ENCODE measurements at regions not wholly inside any gene's neighbourhood (a gene's known extent, or its start where the extent isn't known, plus 50 kb on each side); places are given as distances from the start of the nearest gene placed in this dataset.

- Histone ChIP-seq H3K27ac (ENCODE audit: low read length, poor library complexity, severe bottlenecking) (no peak overlapping the region), H2AFZ (ENCODE audit: low read depth, low read length) (no peak overlapping the region), H4K91ac (ENCODE audit: low read length) (no peak overlapping the region), H2BK5ac (ENCODE audit: low read depth, low read length, poor library complexity, severe bottlenecking) (no peak overlapping the region), H4K8ac (ENCODE audit: low read length) (no peak overlapping the region), H3K14ac (ENCODE audit: low read length in 2 of 2) (no peak overlapping the region), H3K27me3 (ENCODE audit: control insufficient read depth in 1 of 2, insufficient read depth in 1 of 2, low read length in 2 of 2) (no peaks in the 10 kb centered on the region), H3K4me2 (ENCODE audit: low read length, poor library complexity, severe bottlenecking) (no peak overlapping the region), H3K36me3 (ENCODE audit: control insufficient read depth in 1 of 2, insufficient read depth in 2 of 2, low read depth in 1 of 2, low read length in 2 of 2) (no peaks in the 10 kb centered on the region), H3K4ac (ENCODE audit: low read depth in 1 of 2, low read length in 2 of 2) (no peak overlapping the region), H2BK15ac (ENCODE audit: low read depth, poor library complexity, severe bottlenecking) (no peak overlapping the region), H2BK120ac (ENCODE audit: low read depth, low read length) (no peak overlapping the region), H3K18ac (ENCODE audit: low read depth in 1 of 2, low read length in 2 of 2) (no peak overlapping the region), H3K9ac (ENCODE audit: low read length) (no peak overlapping the region), H3K9me3 (ENCODE audit: control insufficient read depth, low read length) (no peaks in the 10 kb centered on the region), H3K4me1 (ENCODE audit: control insufficient read depth, insufficient read depth, low read depth, low read length) (peaks cover 1% of the 10 kb centered on the region), H3K79me1 (replicated peaks; ENCODE audit: low read length, poor library complexity, severe bottlenecking) (peaks cover 9% of the 10 kb centered on the region), H3K23ac (ENCODE audit: low read length in 2 of 2) (no peak overlapping the region), H2BK12ac (ENCODE audit: low read length in 2 of 2) (no peak overlapping the region), H3K4me3 (ENCODE audit: insufficient read depth in 1 of 2, low read depth in 1 of 2, low read length in 2 of 2) (no peak overlapping the region), H2AK5ac (ENCODE audit: low read length, severe bottlenecking) (no peak overlapping the region)
- 94% methylated on average over 5 of the region's 6 CpGs for WGBS
- no peak for DNase-seq
Measured at GRCh38 chr1:198837278-198838021, 198.6 kb downstream of the PTPRC start.

GRCh38 chr1:198838022-198838342, 199.1 kb downstream of the PTPRC start:
- Histone ChIP-seq H3K27me3 (ENCODE audit: control insufficient read depth in 1 of 2, insufficient read depth in 1 of 2, low read length in 2 of 2) (no peaks in the 10 kb centered on the region), H3K36me3 (ENCODE audit: control insufficient read depth in 1 of 2, insufficient read depth in 2 of 2, low read depth in 1 of 2, low read length in 2 of 2) (no peaks in the 10 kb centered on the region), H3K4ac (ENCODE audit: low read depth in 1 of 2, low read length in 2 of 2) (no peak overlapping the region), H2BK120ac (ENCODE audit: low read depth, low read length) (no peak overlapping the region), H3K9me3 (ENCODE audit: control insufficient read depth, low read length) (no peaks in the 10 kb centered on the region), H3K23ac (ENCODE audit: low read length in 2 of 2) (no peak overlapping the region), H3K27ac (ENCODE audit: low read length, poor library complexity, severe bottlenecking) (no peak overlapping the region), H4K91ac (ENCODE audit: low read length) (no peak overlapping the region), H2BK15ac (ENCODE audit: low read depth, poor library complexity, severe bottlenecking) (no peak overlapping the region), H3K4me2 (ENCODE audit: low read length, poor library complexity, severe bottlenecking) (no peak overlapping the region), H4K8ac (ENCODE audit: low read length) (no peak overlapping the region), H3K79me1 (replicated peaks; ENCODE audit: low read length, poor library complexity, severe bottlenecking) (peaks cover 13% of the 10 kb centered on the region), H3K9ac (ENCODE audit: low read length) (no peak overlapping the region), H2BK12ac (ENCODE audit: low read length in 2 of 2) (no peak overlapping the region), H3K4me1 (ENCODE audit: control insufficient read depth, insufficient read depth, low read depth, low read length) (peaks cover 1% of the 10 kb centered on the region), H3K18ac (ENCODE audit: low read depth in 1 of 2, low read length in 2 of 2) (no peak overlapping the region), H3K4me3 (ENCODE audit: insufficient read depth in 1 of 2, low read depth in 1 of 2, low read length in 2 of 2) (no peak overlapping the region), H2AFZ (ENCODE audit: low read depth, low read length) (no peak overlapping the region), H2BK5ac (ENCODE audit: low read depth, low read length, poor library complexity, severe bottlenecking) (no peak overlapping the region), H2AK5ac (ENCODE audit: low read length, severe bottlenecking) (no peak overlapping the region), H3K14ac (ENCODE audit: low read length in 2 of 2) (no peak overlapping the region)
- no peak for DNase-seq
- whole genome bisulfite sequencing: 100% methylated on average over 1 of the region's 2 CpGs

- H3K4me1 ChIP-seq (ENCODE audit: control insufficient read depth, insufficient read depth, low read depth, low read length): peaks cover 1% of the 10 kb centered on the region
- 97% methylated on average over 3 of the region's 3 CpGs for WGBS
Measured at GRCh38 chr1:198841477-198841876, 202.6 kb downstream of the PTPRC start.

GRCh38 chr1:198842686-198843085, 203.8 kb downstream of the PTPRC start:
- Histone ChIP-seq H2BK5ac (ENCODE audit: low read depth, low read length, poor library complexity, severe bottlenecking) (no peak overlapping the region), H2BK12ac (ENCODE audit: low read length in 2 of 2) (no peak overlapping the region), H3K36me3 (ENCODE audit: control insufficient read depth in 1 of 2, insufficient read depth in 2 of 2, low read depth in 1 of 2, low read length in 2 of 2) (peaks cover 0 to 14% of the 10 kb centered on the region in 2 experiments), H2AK5ac (ENCODE audit: low read length, severe bottlenecking) (no peak overlapping the region), H3K27ac (ENCODE audit: low read length, poor library complexity, severe bottlenecking) (no peak overlapping the region), H3K79me1 (replicated peaks; ENCODE audit: low read length, poor library complexity, severe bottlenecking) (peaks cover 20% of the 10 kb centered on the region), H3K4me3 (ENCODE audit: insufficient read depth in 1 of 2, low read depth in 1 of 2, low read length in 2 of 2) (no peak overlapping the region), H3K4me2 (ENCODE audit: low read length, poor library complexity, severe bottlenecking) (no peak overlapping the region), H3K4ac (ENCODE audit: low read depth in 1 of 2, low read length in 2 of 2) (no peak overlapping the region), H4K8ac (ENCODE audit: low read length) (no peak overlapping the region), H3K4me1 (ENCODE audit: control insufficient read depth, insufficient read depth, low read depth, low read length) (no peaks in the 10 kb centered on the region), H3K18ac (ENCODE audit: low read depth in 1 of 2, low read length in 2 of 2) (no peak overlapping the region), H3K9me3 (ENCODE audit: control insufficient read depth, low read length) (no peaks in the 10 kb centered on the region), H2AFZ (ENCODE audit: low read depth, low read length) (no peak overlapping the region), H3K27me3 (ENCODE audit: control insufficient read depth in 1 of 2, insufficient read depth in 1 of 2, low read length in 2 of 2) (no peaks in the 10 kb centered on the region), H4K91ac (ENCODE audit: low read length) (no peak overlapping the region), H3K9ac (ENCODE audit: low read length) (no peak overlapping the region), H3K23ac (ENCODE audit: low read length in 2 of 2) (no peak overlapping the region), H2BK120ac (ENCODE audit: low read depth, low read length) (no peak overlapping the region), H2BK15ac (ENCODE audit: low read depth, poor library complexity, severe bottlenecking) (no peak overlapping the region), H3K14ac (ENCODE audit: low read length in 2 of 2) (no peak overlapping the region)
- 98% methylated on average over 2 of the region's 2 CpGs for whole genome bisulfite sequencing
- DNase-seq: no peak

More at GRCh38 chr1:198841477-198841876, 202.6 kb downstream of the PTPRC start:
- H3K9me3 ChIP-seq (ENCODE audit: control insufficient read depth, low read length): no peaks in the 10 kb centered on the region
- H3K36me3 ChIP-seq (ENCODE audit: control insufficient read depth in 1 of 2, insufficient read depth in 2 of 2, low read depth in 1 of 2, low read length in 2 of 2): peaks cover 0 to 12% of the 10 kb centered on the region in 2 experiments
- no peak overlapping the region for H3K18ac ChIP-seq (ENCODE audit: low read depth in 1 of 2, low read length in 2 of 2)
- H4K91ac ChIP-seq (ENCODE audit: low read length): no peak overlapping the region
- no peak overlapping the region for H3K4me3 ChIP-seq (ENCODE audit: insufficient read depth in 1 of 2, low read depth in 1 of 2, low read length in 2 of 2)
- no peak overlapping the region for H3K4me2 ChIP-seq (ENCODE audit: low read length, poor library complexity, severe bottlenecking)
- H3K27me3 ChIP-seq (ENCODE audit: control insufficient read depth in 1 of 2, insufficient read depth in 1 of 2, low read length in 2 of 2): no peaks in the 10 kb centered on the region
- H3K14ac ChIP-seq (ENCODE audit: low read length in 2 of 2): no peak overlapping the region
- H3K27ac ChIP-seq (ENCODE audit: low read length, poor library complexity, severe bottlenecking): no peak overlapping the region
- H3K79me1 ChIP-seq (replicated peaks; ENCODE audit: low read length, poor library complexity, severe bottlenecking): peaks cover 19% of the 10 kb centered on the region
- H3K23ac ChIP-seq (ENCODE audit: low read length in 2 of 2): no peak overlapping the region
- H2AFZ ChIP-seq (ENCODE audit: low read depth, low read length): no peak overlapping the region
- H3K9ac ChIP-seq (ENCODE audit: low read length): no peak overlapping the region
- H2BK120ac ChIP-seq (ENCODE audit: low read depth, low read length): no peak overlapping the region
- no peak overlapping the region for H2AK5ac ChIP-seq (ENCODE audit: low read length, severe bottlenecking)
- H2BK5ac ChIP-seq (ENCODE audit: low read depth, low read length, poor library complexity, severe bottlenecking): no peak overlapping the region
- no peak overlapping the region for H2BK15ac ChIP-seq (ENCODE audit: low read depth, poor library complexity, severe bottlenecking)
- no peak overlapping the region for H2BK12ac ChIP-seq (ENCODE audit: low read length in 2 of 2)
- DNase-seq: no peak
- no peak overlapping the region for H3K4ac ChIP-seq (ENCODE audit: low read depth in 1 of 2, low read length in 2 of 2)
- H4K8ac ChIP-seq (ENCODE audit: low read length): no peak overlapping the region

Data from mesenchymal stem cell (in vitro differentiated cells and primary cell).